ENCODE measurements at regions not wholly inside any gene's neighbourhood (a gene's known extent, or its start where the extent isn't known, plus 50 kb on each side); places are given as distances from the start of the nearest gene placed in this dataset.

- DNase-seq = no peak
- H3K23ac ChIP-seq (ENCODE audit: low read length in 2 of 2) = no peak overlapping the region
- no peak overlapping the region for H3K4ac ChIP-seq (ENCODE audit: low read depth in 1 of 2, low read length in 2 of 2)
- H2BK120ac ChIP-seq (ENCODE audit: low read depth, low read length) = no peak overlapping the region
- no peaks in the 10 kb centered on the region for H3K9me3 ChIP-seq (ENCODE audit: control insufficient read depth, low read length)
- no peaks in the 10 kb centered on the region for H3K36me3 ChIP-seq (ENCODE audit: control insufficient read depth in 1 of 2, insufficient read depth in 2 of 2, low read depth in 1 of 2, low read length in 2 of 2)
- H3K14ac ChIP-seq (ENCODE audit: low read length in 2 of 2) = no peak overlapping the region
- no peak overlapping the region for H2BK15ac ChIP-seq (ENCODE audit: low read depth, poor library complexity, severe bottlenecking)
- no peaks in the 10 kb centered on the region for H3K79me1 ChIP-seq (replicated peaks; ENCODE audit: low read length, poor library complexity, severe bottlenecking)
- no peak overlapping the region for H3K27ac ChIP-seq (ENCODE audit: low read length, poor library complexity, severe bottlenecking)
- no peak overlapping the region for H3K18ac ChIP-seq (ENCODE audit: low read depth in 1 of 2, low read length in 2 of 2)
- H3K4me3 ChIP-seq (ENCODE audit: insufficient read depth in 1 of 2, low read depth in 1 of 2, low read length in 2 of 2) = no peak overlapping the region
- H3K4me2 ChIP-seq (ENCODE audit: low read length, poor library complexity, severe bottlenecking) = no peak overlapping the region
- no peak overlapping the region for H4K91ac ChIP-seq (ENCODE audit: low read length)
- H4K8ac ChIP-seq (ENCODE audit: low read length) = no peak overlapping the region
- no peak overlapping the region for H3K9ac ChIP-seq (ENCODE audit: low read length)
- no peaks in the 10 kb centered on the region for H3K4me1 ChIP-seq (ENCODE audit: control insufficient read depth, insufficient read depth, low read depth, low read length)
- 55% methylated on average over 2 of the region's 2 CpGs for WGBS
- H3K27me3 ChIP-seq (ENCODE audit: control insufficient read depth in 1 of 2, insufficient read depth in 1 of 2, low read length in 2 of 2) = peaks cover 0 to 3% of the 10 kb centered on the region in 2 experiments
- no peak overlapping the region for H2BK5ac ChIP-seq (ENCODE audit: low read depth, low read length, poor library complexity, severe bottlenecking)
- no peak overlapping the region for H2AK5ac ChIP-seq (ENCODE audit: low read length, severe bottlenecking)
- no peak overlapping the region for H2AFZ ChIP-seq (ENCODE audit: low read depth, low read length)
- no peak overlapping the region for H2BK12ac ChIP-seq (ENCODE audit: low read length in 2 of 2)
These were observed 64.8 kb upstream of the CLSTN2 start for GRCh38 chr3:139870000-139870675.

GRCh38 chr3:139868773-139869172 is 66.2 kb upstream of the CLSTN2 start:
- Histone ChIP-seq H2AFZ (ENCODE audit: low read depth, low read length) (no peak overlapping the region), H2BK12ac (ENCODE audit: low read length in 2 of 2) (no peak overlapping the region), H3K4me3 (ENCODE audit: insufficient read depth in 1 of 2, low read depth in 1 of 2, low read length in 2 of 2) (no peak overlapping the region), H2BK15ac (ENCODE audit: low read depth, poor library complexity, severe bottlenecking) (no peak overlapping the region), H3K79me1 (replicated peaks; ENCODE audit: low read length, poor library complexity, severe bottlenecking) (no peaks in the 10 kb centered on the region), H3K9ac (ENCODE audit: low read length) (no peak overlapping the region), H3K4me2 (ENCODE audit: low read length, poor library complexity, severe bottlenecking) (no peak overlapping the region), H4K91ac (ENCODE audit: low read length) (no peak overlapping the region), H3K14ac (ENCODE audit: low read length in 2 of 2) (no peak overlapping the region), H3K23ac (ENCODE audit: low read length in 2 of 2) (no peak overlapping the region), H2BK5ac (ENCODE audit: low read depth, low read length, poor library complexity, severe bottlenecking) (no peak overlapping the region), H2AK5ac (ENCODE audit: low read length, severe bottlenecking) (no peak overlapping the region), H3K36me3 (ENCODE audit: control insufficient read depth in 1 of 2, insufficient read depth in 2 of 2, low read depth in 1 of 2, low read length in 2 of 2) (no peaks in the 10 kb centered on the region), H3K9me3 (ENCODE audit: control insufficient read depth, low read length) (no peaks in the 10 kb centered on the region), H3K27ac (ENCODE audit: low read length, poor library complexity, severe bottlenecking) (no peak overlapping the region), H3K4me1 (ENCODE audit: control insufficient read depth, insufficient read depth, low read depth, low read length) (no peaks in the 10 kb centered on the region), H3K27me3 (ENCODE audit: control insufficient read depth in 1 of 2, insufficient read depth in 1 of 2, low read length in 2 of 2) (peaks cover 0 to 3% of the 10 kb centered on the region in 2 experiments), H3K4ac (ENCODE audit: low read depth in 1 of 2, low read length in 2 of 2) (no peak overlapping the region), H2BK120ac (ENCODE audit: low read depth, low read length) (no peak overlapping the region), H3K18ac (ENCODE audit: low read depth in 1 of 2, low read length in 2 of 2) (no peak overlapping the region), H4K8ac (ENCODE audit: low read length) (no peak overlapping the region)
- WGBS = no CpG with 5 or more reads among the region's 2 CpGs
- no peak for DNase-seq

- Histone ChIP-seq H2BK120ac (ENCODE audit: low read depth, low read length) (no peak overlapping the region), H3K4me2 (ENCODE audit: low read length, poor library complexity, severe bottlenecking) (no peak overlapping the region), H2AFZ (ENCODE audit: low read depth, low read length) (no peak overlapping the region), H2BK5ac (ENCODE audit: low read depth, low read length, poor library complexity, severe bottlenecking) (no peak overlapping the region), H4K91ac (ENCODE audit: low read length) (no peak overlapping the region), H2BK12ac (ENCODE audit: low read length in 2 of 2) (no peak overlapping the region), H2BK15ac (ENCODE audit: low read depth, poor library complexity, severe bottlenecking) (no peak overlapping the region), H3K36me3 (ENCODE audit: control insufficient read depth in 1 of 2, insufficient read depth in 2 of 2, low read depth in 1 of 2, low read length in 2 of 2) (no peaks in the 10 kb centered on the region), H3K9me3 (ENCODE audit: control insufficient read depth, low read length) (peaks cover 14% of the 10 kb centered on the region), H3K27me3 (ENCODE audit: control insufficient read depth in 1 of 2, insufficient read depth in 1 of 2, low read length in 2 of 2) (no peaks in the 10 kb centered on the region), H3K4ac (ENCODE audit: low read depth in 1 of 2, low read length in 2 of 2) (no peak overlapping the region), H4K8ac (ENCODE audit: low read length) (no peak overlapping the region), H3K18ac (ENCODE audit: low read depth in 1 of 2, low read length in 2 of 2) (no peak overlapping the region), H2AK5ac (ENCODE audit: low read length, severe bottlenecking) (no peak overlapping the region), H3K4me1 (ENCODE audit: control insufficient read depth, insufficient read depth, low read depth, low read length) (no peaks in the 10 kb centered on the region), H3K14ac (ENCODE audit: low read length in 2 of 2) (no peak overlapping the region), H3K27ac (ENCODE audit: low read length, poor library complexity, severe bottlenecking) (no peak overlapping the region), H3K9ac (ENCODE audit: low read length) (no peak overlapping the region), H3K4me3 (ENCODE audit: insufficient read depth in 1 of 2, low read depth in 1 of 2, low read length in 2 of 2) (no peak overlapping the region), H3K23ac (ENCODE audit: low read length in 2 of 2) (no peak overlapping the region), H3K79me1 (replicated peaks; ENCODE audit: low read length, poor library complexity, severe bottlenecking) (no peaks in the 10 kb centered on the region)
- no peak for DNase-seq
- WGBS = 65% methylated on average over 3 of the region's 3 CpGs
These were observed 86.3 kb upstream of the CLSTN2 start for GRCh38 chr3:139848660-139849059.

DNA sequence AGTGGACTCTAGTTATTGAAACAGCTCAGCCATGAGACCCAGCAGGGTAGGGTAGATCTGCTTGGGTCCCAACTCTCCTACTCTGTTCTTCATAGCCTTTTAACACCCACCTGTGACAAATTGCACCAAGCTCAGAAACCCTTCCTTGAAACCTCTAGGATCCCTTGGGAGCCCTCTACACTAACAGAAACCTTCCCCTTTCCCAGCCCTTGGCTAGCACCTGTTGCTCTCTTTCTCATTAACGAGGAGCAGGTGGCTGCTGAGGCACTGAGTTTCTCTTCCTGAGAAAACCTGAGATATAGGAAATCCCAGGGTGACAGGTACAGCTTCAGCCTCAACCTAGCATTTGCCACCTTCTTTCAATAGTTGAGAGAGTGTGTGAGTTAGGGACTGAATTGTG is 88.3 kb upstream of the CLSTN2 start:
- H3K18ac ChIP-seq (ENCODE audit: low read depth in 1 of 2, low read length in 2 of 2) = no peak overlapping the region
- H3K4ac ChIP-seq (ENCODE audit: low read depth in 1 of 2, low read length in 2 of 2) = no peak overlapping the region
- H3K27ac ChIP-seq (ENCODE audit: low read length, poor library complexity, severe bottlenecking) = no peak overlapping the region
- no peak overlapping the region for H3K14ac ChIP-seq (ENCODE audit: low read length in 2 of 2)
- no peak overlapping the region for H3K4me3 ChIP-seq (ENCODE audit: insufficient read depth in 1 of 2, low read depth in 1 of 2, low read length in 2 of 2)
- H3K4me2 ChIP-seq (ENCODE audit: low read length, poor library complexity, severe bottlenecking) = no peak overlapping the region
- no peak overlapping the region for H2BK5ac ChIP-seq (ENCODE audit: low read depth, low read length, poor library complexity, severe bottlenecking)
- no peak overlapping the region for H4K8ac ChIP-seq (ENCODE audit: low read length)
- no peaks in the 10 kb centered on the region for H3K4me1 ChIP-seq (ENCODE audit: control insufficient read depth, insufficient read depth, low read depth, low read length)
- H2BK120ac ChIP-seq (ENCODE audit: low read depth, low read length) = no peak overlapping the region
- no peak for DNase-seq
- peaks cover 10% of the 10 kb centered on the region for H3K9me3 ChIP-seq (ENCODE audit: control insufficient read depth, low read length)
- H2BK12ac ChIP-seq (ENCODE audit: low read length in 2 of 2) = no peak overlapping the region
- no peak overlapping the region for H2BK15ac ChIP-seq (ENCODE audit: low read depth, poor library complexity, severe bottlenecking)
- H2AK5ac ChIP-seq (ENCODE audit: low read length, severe bottlenecking) = no peak overlapping the region
- H3K23ac ChIP-seq (ENCODE audit: low read length in 2 of 2) = no peak overlapping the region
- H2AFZ ChIP-seq (ENCODE audit: low read depth, low read length) = no peak overlapping the region
- no peaks in the 10 kb centered on the region for H3K79me1 ChIP-seq (replicated peaks; ENCODE audit: low read length, poor library complexity, severe bottlenecking)
- WGBS = 38% methylated on average over 1 of the region's 1 CpG
- H3K36me3 ChIP-seq (ENCODE audit: control insufficient read depth in 1 of 2, insufficient read depth in 2 of 2, low read depth in 1 of 2, low read length in 2 of 2) = no peaks in the 10 kb centered on the region
- no peak overlapping the region for H3K9ac ChIP-seq (ENCODE audit: low read length)
- H4K91ac ChIP-seq (ENCODE audit: low read length) = no peak overlapping the region
- no peaks in the 10 kb centered on the region for H3K27me3 ChIP-seq (ENCODE audit: control insufficient read depth in 1 of 2, insufficient read depth in 1 of 2, low read length in 2 of 2)

All from mesenchymal stem cell (in vitro differentiated cells and primary cell).